HG02884 (cell line): ENCODE measurements at regions not wholly inside any gene's neighbourhood (a gene's known extent, or its start where the extent isn't known, plus 50 kb on each side); places are given as distances from the start of the nearest gene placed in this dataset.

Source experiments
- ATAC-seq: cut with Tn5 transposase; IDR thresholded peaks from one replicate; pipeline ENCODE4 v1.9.1; 2021; ENCODE audit warnings: mild to moderate bottlenecking, moderate library complexity; ENCODE audit not compliant: unreplicated experiment

GRCh38 chr2:9755638-9756037 is 87.6 kb upstream of the TAF1B start:
- no peak for ATAC-seq

GRCh38 chr2:9756692-9757250 is 86.5 kb upstream of the TAF1B start:
- ATAC-seq, result no peak

- ATAC-seq, result no peak
These were observed 85.6 kb upstream of the TAF1B start for GRCh38 chr2:9757501-9758264.

- ATAC-seq, result no peak
These were observed 84.5 kb upstream of the TAF1B start for GRCh38 chr2:9758741-9759140.

- no peak for ATAC-seq
These were observed 83.0 kb upstream of the TAF1B start for GRCh38 chr2:9760069-9760901.

- ATAC-seq, result no peak
These were observed 82.4 kb upstream of the TAF1B start for GRCh38 chr2:9760902-9761228.

- ATAC-seq, result no peak
These were observed 81.7 kb upstream of the TAF1B start for GRCh38 chr2:9761577-9761976.

GRCh38 chr2:9762164-9762563 is 81.1 kb upstream of the TAF1B start:
- ATAC-seq, result no peak

- ATAC-seq, result no peak
These were observed 80.3 kb upstream of the TAF1B start for GRCh38 chr2:9762941-9763340.

- no peak for ATAC-seq
These were observed 79.7 kb upstream of the TAF1B start for GRCh38 chr2:9763356-9764152.

GRCh38 chr2:9764153-9764778 is 79.0 kb upstream of the TAF1B start:
- ATAC-seq, result no peak

GRCh38 chr2:9765611-9766531 is 77.4 kb upstream of the TAF1B start:
- ATAC-seq, result no peak

- no peak for ATAC-seq
These were observed 75.5 kb upstream of the TAF1B start for GRCh38 chr2:9767656-9768281.

- ATAC-seq, result no peak
These were observed 74.9 kb upstream of the TAF1B start for GRCh38 chr2:9768388-9768787.

GRCh38 chr2:9769171-9770005 is 73.9 kb upstream of the TAF1B start:
- ATAC-seq, result no peak

- ATAC-seq, result no peak
These were observed 73.3 kb upstream of the TAF1B start for GRCh38 chr2:9770006-9770307.

GRCh38 chr2:9770308-9771100 is 72.8 kb upstream of the TAF1B start:
- ATAC-seq, result peak; percentile 49

- no peak for ATAC-seq
These were observed 72.2 kb upstream of the TAF1B start for GRCh38 chr2:9771101-9771449.
